Body of pancreas (tissue), 4 donors: ENCODE measurements at regions not wholly inside any gene's neighbourhood (a gene's known extent, or its start where the extent isn't known, plus 50 kb on each side); places are given as distances from the start of the nearest gene placed in this dataset.
"Not testable (repeated sequence)": the region's sequence is repeated elsewhere in the genome, so short reads cannot be mapped to it uniquely, and the experiment has no call there.

Experiments used
- POLR2A ChIP-seq, 3 donors: fragments of 450-650 bp; IDR thresholded peaks; one replicate each; pipeline ENCODE4 v1.6.1; 2016; ENCODE audit warnings: antibody characterized with exemption in 3 of 3, mild to moderate bottlenecking in 2 of 3
- TF ChIP-seq, protein P1 (sequence below), 7 experiments: fragments of 450-650 bp in 4 of 7; fragments of 200-600 bp in 3 of 7; sonication (generic) in 3 of 7; IDR thresholded peaks; one replicate each; pipeline ENCODE4 v1.5.1; 2016 to 2019; ENCODE audit warnings: antibody characterized with exemption in 7 of 7

- TF ChIP-seq POLR2A (IDR thresholded peaks at IDR 0.05): not testable (repeated sequence)
- TF ChIP-seq, protein P1, sequence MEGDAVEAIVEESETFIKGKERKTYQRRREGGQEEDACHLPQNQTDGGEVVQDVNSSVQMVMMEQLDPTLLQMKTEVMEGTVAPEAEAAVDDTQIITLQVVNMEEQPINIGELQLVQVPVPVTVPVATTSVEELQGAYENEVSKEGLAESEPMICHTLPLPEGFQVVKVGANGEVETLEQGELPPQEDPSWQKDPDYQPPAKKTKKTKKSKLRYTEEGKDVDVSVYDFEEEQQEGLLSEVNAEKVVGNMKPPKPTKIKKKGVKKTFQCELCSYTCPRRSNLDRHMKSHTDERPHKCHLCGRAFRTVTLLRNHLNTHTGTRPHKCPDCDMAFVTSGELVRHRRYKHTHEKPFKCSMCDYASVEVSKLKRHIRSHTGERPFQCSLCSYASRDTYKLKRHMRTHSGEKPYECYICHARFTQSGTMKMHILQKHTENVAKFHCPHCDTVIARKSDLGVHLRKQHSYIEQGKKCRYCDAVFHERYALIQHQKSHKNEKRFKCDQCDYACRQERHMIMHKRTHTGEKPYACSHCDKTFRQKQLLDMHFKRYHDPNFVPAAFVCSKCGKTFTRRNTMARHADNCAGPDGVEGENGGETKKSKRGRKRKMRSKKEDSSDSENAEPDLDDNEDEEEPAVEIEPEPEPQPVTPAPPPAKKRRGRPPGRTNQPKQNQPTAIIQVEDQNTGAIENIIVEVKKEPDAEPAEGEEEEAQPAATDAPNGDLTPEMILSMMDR (IDR thresholded peaks at IDR 0.05): not testable (repeated sequence)
Observed at GRCh38 chr1:83410746-83411413, 588.1 kb downstream of the TTLL7 start.
